HG03442 (cell line): ENCODE measurements at regions not wholly inside any gene's neighbourhood (a gene's known extent, or its start where the extent isn't known, plus 50 kb on each side); places are given as distances from the start of the nearest gene placed in this dataset.

ENCODE experiments used
- ATAC-seq: cut with Tn5 transposase; IDR thresholded peaks from one replicate; pipeline ENCODE4 v1.9.1; 2021; ENCODE audit warnings: mild to moderate bottlenecking, moderate library complexity; ENCODE audit not compliant: unreplicated experiment

DNA sequence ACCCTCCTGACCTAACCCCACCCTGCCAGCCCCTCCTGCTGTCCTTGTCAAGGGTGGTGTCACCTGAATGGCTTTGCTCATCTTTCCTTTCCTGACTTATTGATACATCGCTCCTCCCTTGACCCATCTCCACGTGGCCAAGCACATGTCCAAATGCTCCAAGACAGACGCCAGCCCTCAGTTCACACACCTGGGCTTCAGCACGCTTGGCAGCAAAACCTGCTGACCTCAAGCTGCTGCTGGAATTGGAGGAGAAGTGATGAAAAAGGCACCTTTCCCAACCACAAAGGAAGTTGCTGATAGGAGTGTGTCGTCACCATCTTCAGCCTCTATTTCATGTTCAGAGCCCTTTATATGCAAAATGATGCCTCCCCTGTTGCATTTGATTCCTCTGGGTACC is 141.3 kb downstream of the TLE3 start:
- ATAC-seq = no peak

DNA sequence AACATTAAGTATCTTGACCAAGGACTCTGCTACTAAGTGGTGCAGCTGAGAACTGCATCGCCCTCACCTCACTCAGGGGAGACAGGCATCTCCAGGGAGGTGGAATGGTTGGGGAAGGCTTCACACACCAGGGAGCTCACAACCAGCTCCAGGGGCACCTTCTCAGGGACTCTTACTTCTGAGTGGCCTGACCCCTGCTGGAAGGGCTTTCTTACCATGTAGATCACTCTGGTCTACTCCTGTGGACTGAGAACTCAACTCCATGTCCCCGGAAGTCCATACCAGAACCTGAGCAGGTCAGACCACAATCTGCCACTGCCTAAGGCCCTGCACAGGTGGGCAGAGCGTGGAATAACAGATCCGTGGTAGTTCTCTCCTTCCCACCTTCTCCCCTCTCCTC is 140.5 kb downstream of the TLE3 start:
- ATAC-seq = no peak

DNA sequence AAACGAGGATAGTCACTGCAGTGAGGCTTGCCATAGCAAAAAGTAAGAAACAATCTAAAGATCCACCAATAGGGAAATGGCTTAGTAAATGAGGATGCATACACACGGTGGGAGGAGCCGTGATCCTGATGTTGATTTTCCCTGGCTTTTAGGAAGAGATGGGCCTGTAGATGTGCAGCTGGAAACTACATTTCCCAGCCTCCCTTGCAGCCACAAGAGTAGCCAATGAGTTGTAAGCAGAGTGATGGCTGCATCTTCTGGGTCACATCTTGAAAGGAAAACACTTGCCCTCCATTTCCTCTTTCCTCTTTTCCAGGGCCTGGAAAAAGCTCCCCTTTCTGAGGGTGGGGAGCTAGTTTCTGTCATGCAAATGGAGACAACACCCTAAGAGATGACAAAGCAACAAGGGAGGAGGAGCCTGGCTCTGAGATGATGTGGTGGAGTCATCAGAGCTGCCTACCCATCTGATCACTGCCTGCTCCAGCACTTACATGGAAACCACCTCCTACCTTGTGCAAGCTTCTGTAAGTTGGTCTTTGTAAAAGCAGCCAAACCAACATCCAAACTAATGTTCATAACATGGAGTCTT is 139.1 kb downstream of the TLE3 start:
- no peak for ATAC-seq

DNA sequence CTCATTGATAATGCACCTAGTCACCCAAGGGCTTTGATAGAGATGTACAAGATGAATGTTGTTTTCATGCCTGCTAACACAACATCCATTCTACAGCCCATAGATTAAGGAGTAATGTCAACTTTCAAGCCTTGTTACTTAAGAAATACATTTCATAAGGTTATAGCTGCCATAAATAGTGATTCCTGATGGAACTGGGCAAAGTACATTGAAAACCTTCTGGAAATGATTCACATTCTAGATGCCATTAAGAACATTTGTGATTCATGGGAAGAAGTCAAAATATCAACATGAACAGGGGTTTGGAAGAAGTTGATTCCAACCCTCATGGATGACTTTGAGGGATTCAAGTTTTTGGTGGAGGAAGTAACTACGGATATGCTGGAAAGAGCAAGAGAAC is 135.2 kb downstream of the TLE3 start:
- ATAC-seq = no peak

DNA sequence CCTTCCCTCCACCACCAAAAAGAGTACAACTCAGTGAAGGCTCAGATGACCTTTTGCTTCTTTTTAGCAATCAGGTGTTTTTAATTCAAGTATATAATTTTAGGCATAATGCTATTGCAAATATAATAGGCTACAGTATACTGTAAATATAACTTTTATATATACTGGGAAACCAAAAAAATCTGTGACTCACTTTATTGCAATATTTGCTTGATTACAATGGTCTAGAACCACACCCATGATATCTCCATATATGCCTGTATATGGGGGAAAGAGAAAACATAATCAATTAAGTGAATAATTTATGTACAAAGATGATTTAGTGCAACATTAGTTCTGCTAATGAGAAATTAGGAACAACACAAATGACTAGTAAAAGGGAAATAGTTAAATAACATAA is 134.3 kb downstream of the TLE3 start:
- ATAC-seq = no peak

DNA sequence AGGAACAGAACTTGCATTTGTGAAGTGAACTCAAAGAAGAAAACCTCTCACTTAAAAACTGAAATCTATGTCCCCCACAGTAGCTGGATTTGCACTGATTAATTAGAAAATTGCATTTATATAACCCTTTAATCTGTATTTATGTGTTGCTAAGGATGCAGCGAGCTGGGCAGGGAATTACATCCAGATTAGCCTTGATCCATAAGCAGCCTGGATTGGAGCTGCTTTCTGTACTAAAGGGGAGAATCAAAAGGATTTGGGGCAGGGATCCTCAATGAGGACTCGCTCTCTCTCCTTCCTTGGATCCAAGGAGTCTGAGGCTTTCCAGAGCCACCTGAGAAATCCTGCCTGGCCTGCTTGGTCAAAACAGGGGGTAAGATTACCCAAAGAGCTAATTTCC is 125.9 kb downstream of the TLE3 start:
- ATAC-seq = no peak

DNA sequence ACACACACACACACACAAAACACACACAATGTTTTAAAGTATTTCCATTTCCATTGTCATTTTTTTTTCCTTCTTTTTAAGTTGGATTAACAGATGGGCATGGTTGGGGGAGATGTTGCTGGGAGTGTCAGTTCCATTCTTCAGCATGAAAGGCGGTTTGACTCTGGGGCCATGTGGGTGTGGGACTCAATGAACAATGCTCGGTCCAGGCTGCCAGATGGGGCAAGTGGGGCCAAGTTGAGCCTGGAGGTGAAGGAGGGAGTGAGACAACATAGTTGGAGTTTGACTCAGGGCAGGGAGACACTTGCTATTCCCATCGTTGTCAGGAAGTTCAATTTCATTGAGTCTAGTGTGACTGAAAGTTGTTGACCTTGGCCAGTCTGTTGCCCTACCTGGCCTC is 125.3 kb downstream of the TLE3 start:
- no peak for ATAC-seq

DNA sequence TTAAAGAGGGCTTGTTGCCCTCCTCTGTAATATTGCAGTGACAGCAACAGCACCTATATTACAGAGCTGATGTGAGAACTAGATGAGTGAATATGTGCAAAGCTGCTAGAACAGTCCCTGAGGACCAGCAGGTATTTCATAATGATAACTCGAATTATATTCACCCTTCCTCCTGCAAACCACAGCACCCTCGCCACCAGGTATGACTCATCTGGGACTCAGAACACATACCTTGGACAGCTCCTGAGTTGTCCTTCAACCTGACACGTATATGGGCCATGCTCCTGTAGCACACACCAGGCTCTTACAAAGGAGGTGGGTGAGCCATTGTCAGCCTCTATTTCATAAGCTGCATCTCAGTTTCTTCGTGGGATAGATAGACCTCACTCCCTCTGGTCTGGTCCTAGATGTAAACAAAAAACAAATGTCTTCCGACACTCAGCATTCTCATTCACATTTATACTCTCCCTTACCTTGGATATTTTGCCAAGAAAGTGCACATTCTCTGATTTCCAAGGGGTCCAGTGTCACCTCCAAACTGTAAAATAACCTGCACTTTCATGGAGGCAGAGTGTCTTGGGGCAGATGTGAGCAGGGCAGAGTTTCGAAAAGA is 124.5 kb downstream of the TLE3 start:
- no peak for ATAC-seq

DNA sequence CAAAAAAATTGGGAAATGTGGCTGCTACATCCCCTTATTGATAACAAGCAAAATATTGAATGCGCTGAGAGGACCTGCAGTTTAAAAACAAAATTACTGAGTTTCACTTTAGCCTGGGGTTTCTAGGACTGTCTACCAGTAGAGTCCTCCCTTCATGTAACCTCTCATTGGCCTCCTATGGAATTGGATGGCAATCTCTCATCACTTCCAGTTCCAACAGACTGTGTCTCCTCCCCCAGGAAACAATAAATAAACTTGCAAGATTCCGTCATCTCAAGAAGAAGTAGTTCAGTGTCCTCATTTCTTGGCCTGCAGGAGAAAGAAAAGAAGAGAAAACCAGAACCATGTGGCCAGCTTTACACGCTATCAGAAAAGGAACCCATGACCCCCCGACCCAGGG is 123.8 kb downstream of the TLE3 start:
- no peak for ATAC-seq

DNA sequence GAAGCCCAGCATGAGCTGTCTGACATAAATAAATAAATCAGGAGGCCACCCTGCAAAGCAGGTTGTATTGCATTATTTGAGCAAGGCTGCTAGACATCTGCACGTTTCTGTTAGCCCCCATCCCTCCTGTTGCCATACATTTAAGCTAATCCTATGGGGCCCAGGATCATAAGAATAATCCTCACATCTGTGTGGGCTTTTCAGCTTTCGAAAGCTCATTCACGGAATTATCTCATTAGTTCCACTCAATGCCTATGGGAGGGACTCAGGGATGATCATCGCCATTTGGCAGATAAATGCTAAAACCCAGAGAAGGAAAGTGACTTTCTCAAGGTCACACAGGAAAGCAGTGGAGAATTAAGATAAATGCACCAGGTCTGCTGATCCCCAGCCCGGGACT is 123.4 kb downstream of the TLE3 start:
- ATAC-seq = no peak

DNA sequence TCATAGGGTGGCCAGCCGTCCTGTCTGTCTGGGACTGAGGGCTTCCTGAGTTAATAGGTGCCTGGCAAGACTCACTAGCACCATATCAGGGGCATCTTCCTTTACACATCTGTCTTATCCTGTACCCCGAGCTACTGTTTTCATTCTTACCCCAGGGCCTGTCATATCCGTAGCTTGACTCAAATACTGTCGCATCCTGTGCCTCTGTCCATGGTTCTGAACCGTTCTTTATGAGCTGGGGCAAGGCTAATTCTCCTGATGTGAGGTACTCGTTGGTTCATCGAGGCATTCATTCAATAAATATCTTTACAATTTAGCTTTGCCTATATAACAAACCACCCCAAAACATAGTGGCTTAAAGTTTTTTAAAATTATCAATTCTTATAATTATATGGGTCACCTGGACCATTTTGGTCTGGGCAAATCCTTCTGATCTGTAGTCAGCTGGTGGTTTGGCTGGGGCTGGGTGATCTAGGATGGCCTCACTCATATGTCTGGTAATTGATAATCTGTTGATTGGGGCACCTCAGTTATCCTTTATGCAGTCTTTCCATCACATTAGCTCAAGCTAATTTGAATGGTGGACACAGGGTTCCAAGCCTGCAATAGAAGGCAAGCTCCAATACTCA is 121.2 kb downstream of the TLE3 start:
- no peak for ATAC-seq

DNA sequence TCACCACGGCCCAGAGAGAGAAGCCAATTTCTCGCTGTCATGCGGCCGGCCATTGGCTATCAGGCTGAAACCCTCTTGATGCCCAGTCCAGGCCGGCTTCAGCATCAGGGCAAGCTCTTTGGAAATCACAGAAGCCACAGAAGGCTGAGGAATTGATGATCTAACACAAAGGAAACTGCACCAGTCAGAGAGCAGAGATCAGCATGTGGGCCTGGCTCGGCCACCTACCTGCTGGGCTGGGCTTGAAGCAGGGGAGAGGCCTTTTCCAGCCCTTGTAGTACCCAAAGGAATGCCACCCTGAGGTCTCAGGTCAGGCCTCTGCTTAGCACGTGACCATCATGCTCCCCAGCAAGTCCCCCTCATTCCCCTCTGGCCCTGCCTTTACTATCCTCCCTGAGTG is 119.1 kb downstream of the TLE3 start:
- no peak for ATAC-seq

DNA sequence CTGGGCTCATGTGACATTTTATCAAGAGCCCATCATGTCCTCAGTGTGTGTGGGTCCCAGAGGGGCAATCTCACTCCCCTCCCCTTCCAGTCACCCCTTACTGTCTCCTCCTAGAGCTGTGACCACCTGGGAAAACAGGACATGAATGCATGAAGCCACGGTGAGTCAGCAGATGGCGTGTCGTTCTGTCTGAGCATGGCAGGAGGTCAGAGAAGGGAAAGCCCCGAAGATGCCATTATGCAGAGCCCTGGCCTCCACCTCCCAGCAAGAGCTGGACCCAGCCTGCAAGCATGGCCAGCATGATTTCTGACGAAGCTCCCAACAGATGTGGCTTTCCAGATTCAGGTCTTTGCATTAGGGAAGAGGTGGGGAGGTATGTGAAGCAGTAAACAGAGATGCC is 118.5 kb downstream of the TLE3 start:
- peak; percentile 40 for ATAC-seq

DNA sequence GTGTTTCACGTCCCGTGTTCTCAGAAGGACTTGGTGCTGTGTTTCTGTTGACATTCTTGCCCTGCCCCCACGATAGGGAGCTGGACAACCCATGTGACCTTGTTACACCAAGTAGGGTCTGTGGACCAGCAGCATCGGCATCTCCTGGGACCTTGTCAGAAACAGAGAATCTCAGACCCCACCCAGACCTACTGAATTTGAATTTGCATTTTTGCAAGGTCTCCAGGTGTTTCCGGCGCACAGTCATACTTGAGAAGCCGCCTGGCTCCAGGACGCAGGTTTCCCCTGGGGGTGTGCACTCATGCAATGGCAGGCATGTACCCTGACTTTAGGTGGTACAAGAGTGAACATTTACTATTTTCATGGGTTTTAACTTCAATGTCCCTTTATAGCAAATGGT is 117.9 kb downstream of the TLE3 start:
- peak; percentile 81 for ATAC-seq

DNA sequence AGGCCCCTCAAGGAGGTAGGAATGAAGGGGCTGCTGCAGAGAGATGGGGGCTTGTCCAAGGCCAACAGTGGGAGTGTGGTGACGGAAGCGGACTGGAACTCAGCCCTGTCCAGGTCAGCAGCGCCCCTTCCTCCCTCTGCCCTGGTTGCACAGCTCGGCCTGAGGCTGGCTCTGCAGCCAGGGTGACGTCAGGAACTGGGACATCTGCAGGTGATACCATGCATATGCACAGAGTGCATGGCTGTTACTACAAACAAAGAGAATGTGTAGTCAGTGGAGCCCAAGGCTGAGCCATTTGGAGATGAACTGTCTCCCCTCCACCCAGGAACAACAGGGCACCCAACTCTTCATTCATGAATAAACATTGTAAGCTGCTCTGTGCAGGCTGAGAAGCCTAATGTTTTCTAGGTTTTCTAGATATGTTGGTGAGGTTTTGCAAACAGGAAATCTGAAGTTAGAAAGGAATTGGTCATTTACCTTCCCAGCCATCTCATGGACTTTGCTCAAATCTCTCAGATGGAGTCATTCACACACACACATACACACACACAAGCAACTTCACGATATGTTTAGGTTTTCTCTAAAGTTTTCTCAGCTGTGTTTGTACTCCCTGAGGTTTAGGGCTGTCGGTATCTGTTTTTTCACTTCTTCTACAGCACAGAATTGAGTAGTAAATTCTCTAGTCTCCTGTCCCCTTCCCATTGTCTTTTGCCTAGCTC is 117.2 kb downstream of the TLE3 start:
- no peak for ATAC-seq

DNA sequence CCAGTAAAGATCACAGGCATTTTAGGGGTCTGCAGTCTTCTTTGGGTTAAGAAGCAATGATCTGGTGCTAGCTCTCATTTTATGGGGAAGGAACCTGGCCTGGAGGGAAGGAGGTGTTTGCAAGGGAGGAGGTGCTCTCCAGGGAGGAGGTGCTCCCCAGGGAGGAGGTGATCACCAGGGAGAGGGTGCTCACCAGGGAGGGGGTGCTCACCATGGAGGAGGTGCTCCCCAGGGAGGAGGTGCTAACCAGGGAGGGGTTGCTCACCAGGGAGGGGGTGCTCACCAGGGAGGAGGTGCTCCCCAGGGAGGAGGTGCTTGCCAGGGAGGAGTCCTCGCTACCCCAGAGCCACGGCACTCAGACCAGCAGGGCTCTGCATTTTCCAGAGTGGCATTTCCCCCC is 115.7 kb downstream of the TLE3 start:
- no peak for ATAC-seq

DNA sequence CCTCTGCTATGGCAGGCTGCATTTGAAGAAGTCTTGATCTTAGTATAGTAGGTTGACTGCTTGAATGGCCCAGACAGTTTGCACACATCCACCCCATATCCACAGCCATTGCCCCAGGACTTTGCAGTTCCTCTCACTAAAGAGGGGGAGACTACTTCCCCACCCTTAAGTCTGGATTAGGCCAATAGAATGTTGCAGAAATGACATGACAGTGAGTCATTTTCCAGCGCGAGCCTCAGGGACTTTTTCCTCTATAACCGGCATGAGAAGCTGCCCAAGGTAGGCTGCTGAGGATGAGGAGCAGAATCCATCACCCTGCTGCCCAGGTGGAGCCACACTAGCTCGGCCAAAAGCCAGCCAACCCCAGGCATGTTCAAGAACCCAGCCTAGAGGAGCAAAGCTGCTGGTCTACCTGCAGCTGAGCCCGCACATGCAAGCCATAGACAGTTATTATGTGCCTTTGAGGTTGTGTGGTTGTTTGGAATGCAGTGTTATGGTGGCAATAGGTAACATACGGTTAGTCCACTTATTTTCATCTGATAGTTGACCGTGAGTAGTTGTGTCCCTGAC is 113.9 kb downstream of the TLE3 start:
- ATAC-seq = no peak

DNA sequence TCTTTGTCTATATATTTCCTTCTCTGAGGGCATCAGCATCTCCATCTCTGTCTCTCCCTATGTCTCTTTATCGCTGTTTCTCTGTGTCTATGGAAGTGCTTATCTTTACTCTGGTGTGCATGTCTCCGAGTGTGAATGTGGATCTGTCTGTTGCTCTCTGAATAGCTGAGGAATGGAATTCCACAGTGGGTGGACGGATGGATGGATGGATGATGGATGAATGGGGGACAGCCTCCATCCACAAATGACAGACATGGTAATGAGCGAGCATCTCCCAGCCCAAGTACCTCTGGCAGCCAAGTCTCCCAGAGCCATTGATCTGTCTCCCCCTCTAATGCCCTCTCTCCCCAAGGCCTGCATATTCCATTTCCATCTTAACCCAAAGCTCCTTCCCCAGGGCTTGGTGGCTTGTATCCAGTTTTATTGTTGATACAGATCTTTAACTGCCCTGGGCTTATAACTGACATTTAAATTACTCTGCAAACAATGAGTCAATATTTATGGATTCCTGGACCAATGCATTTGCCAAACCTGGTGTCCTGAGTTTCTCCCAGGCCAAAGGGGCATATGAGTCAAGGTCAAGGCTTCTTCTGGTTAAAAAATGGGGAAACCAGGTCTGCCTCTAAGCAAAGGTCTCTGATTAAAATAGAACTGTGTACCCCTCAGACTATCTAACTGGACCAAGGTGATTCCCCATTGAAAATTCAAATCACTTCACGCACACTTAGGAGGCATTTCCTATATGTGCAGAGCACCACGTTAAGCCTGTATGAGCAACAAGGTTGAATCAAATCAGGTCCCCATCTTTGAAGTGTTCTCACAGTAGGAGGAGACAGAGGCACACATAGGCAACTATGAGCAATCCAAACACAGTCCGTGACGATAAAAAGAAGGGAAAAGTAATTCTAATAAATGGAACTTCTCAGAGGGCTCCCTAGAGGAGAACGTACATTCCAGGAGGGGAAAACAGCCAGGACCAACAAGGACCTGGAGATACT is 109.9 kb downstream of the TLE3 start:
- no peak for ATAC-seq

DNA sequence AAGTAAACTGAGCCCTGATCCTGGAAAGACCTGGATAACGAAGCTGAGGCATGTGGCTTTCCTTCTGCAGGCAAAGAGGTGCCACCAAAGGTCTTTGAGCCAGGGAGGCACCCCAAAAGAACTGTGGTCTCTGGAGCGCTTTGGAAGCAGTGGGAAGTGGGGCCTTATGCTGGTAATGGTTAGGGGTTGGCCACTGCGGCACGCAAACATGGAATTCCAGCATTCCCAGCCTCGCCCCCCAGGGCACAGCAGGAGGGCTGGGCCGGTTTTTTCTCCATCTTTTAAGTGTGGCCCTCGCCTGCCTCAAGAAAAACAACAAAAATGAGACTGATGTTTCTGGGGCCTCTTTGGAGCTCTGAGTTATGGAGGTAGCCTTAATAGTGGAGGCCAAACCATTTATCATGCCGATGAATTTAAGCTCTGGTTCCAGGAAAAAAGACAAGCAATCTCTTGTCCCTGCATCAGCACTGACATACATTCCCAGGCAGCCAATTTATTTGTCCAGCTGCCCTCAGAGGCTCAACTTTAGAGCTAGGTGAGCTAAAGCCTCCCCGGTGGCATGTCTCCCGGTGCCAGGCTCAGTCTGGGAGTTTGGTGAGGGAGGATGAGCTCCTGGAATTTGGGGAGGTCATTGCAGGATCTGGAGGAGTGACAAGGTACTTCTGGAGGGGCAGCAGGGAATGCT is 109.0 kb downstream of the TLE3 start:
- ATAC-seq = no peak
